ENCODE measurements at regions not wholly inside any gene's neighbourhood (a gene's known extent, or its start where the extent isn't known, plus 50 kb on each side); places are given as distances from the start of the nearest gene placed in this dataset.
"Not testable (repeated sequence)": the region's sequence is repeated elsewhere in the genome, so short reads cannot be mapped to it uniquely, and the experiment has no call there.

GRCh38 chr13:87986639-87987250 lies 315.6 kb downstream of the SLITRK5 start:
- DNase-seq, result no peak

DNA sequence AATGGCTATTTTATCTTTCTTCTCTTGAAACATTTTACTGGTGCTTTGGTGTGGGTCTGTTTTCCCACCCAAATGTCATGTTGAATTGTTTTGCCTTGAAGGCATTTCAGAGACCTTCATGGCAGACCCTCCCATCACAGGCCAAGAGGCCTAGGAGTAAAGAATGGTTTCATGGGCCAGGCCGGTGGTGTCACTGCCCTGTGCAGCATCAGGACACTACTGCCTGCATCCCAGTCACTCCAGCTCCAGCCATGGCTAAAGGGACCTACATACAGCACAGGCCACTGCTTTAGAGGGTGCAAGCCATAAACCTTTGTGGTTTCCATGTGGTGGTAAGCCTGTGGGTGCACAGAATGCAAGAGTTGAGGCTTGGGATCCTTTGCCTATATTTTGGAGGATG lies 326.9 kb downstream of the SLITRK5 start:
- DNase-seq, result no peak

DNA sequence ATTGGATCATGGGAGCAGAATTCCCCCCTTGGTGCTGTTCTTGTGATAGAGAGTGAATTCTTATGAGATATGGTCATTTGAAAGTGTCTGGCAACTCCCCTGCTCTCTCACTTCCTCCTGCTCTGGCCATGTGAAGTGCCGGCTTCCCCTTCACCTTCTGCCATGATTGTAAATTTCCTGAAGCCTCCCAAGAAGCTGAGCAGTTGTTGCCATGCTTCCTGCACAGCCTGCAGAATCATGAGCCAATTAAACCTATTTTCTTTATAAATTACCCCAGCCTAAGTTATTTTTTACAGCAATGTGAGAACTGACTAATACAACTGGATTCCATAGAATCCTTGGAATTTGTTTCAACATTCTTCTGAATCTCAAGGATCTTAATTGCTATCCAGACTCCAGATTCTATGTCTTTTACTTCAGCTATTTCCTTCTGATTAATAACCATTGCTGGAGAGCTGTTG lies 328.1 kb downstream of the SLITRK5 start:
- DNase-seq, result no peak

DNA sequence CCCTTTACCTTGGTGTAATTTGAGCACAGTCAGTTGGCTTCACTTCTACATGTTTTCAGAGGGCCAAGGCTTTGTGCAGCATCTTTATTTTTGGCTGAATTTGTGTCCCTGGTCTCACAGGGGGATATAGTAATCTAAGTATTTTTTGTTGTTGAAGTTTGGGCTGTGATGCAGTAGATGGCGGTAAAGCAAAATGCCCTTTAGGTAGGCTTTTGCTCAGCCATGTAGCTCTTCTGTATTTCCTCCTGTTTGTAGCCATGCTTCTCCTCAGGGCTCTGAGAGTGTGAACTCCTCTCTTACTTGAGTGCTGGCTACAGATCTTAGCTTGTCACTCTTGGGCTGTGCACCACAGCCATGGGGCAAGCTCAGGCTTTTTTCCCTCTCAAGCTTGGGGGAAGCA lies 328.6 kb downstream of the SLITRK5 start:
- DNase-seq, result no peak

- no peak for DNase-seq
Measured at GRCh38 chr13:88000239-88000638, 329.1 kb downstream of the SLITRK5 start.

DNA sequence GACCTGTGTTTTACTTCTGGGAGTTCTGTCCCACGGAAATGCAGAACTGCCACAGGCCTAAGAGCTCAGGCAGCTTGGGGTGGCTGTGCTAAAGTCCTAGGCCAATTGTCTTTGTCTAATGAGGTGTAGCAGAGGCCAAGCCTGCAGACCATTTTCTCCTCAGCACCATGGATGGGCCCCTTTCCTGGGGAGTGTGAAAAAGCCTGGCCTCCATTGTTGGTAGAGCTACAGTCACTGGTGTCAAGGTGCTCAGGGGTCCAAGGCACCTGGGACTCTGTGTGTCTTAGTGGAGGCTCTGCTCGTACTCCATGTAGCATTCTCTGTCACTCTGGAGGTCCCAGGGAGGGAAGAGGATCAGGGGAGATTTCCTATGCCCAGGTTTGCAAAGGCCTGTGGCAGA lies 329.6 kb downstream of the SLITRK5 start:
- no peak for DNase-seq

DNA sequence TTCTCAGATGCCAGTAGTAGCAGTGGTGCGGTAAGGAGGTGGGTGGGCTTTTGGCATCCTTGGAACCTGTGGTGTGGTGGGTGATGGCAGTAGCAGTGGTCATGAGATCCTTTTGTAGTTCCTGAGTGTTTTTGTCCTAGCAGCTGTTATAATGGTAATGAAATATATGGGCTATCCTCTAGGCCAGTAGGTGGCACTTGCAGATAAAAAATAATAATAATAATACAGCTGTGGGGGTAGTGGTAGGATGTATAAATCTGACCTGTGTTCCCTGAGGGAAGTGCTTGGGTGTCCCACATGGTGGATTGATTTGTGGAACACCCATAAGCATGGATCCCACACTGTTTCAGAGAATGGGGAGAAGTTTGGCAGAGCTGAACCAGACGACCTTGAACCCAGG lies 334.0 kb downstream of the SLITRK5 start:
- DNase-seq, result no peak

DNA sequence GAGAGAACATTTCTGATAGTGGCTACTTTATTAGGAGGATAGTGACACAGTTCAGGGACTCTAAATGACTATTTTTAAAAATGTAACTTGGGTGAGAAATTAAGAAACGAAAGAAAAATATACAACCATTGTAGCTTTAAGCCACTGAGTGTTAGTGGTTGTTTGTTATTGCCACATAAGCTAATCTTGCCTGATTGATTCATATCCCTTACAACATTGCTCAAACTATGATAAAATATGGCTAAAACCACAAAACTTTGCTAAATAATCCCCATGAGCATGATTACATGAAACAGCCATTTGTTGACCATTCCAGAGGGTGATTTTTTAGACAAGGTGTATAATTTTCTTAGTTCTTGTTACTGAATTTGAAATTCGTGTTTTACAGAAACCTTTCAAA lies 343.4 kb downstream of the SLITRK5 start:
- no peak for DNase-seq

GRCh38 chr13:88022431-88023208 lies 351.4 kb downstream of the SLITRK5 start:
- no peak for DNase-seq

- DNase-seq, result no peak
Measured at GRCh38 chr13:88026241-88026640, 355.1 kb downstream of the SLITRK5 start.

DNA sequence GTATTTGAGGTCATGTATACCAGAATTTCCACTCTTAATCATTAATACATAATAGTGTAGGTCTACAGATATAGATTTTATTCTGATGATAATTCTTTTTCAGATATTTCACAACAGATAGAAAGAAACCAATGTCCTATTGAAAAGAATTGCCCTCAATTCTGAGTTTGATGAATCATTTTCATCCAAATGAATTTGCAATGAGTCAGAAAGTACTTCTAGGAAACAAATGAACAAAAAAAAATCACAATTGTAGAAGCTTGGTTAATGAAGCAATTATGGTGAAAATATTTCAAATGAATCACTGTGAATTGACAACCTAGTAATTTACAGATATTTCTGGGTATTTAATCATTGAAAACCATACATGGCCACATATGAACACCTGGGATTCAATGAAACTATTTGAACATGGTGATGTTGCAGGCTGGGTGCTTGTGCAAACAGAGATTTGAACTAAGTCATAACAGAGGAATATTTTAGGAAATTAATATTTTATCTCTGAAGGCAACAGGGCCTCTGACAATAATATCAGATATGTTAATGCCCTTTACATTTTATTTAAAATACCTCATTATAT lies 360.9 kb downstream of the SLITRK5 start:
- DNase-seq, result no peak

- not testable (repeated sequence) for DNase-seq
Measured at GRCh38 chr13:88036205-88036604, 365.0 kb downstream of the SLITRK5 start.

DNA sequence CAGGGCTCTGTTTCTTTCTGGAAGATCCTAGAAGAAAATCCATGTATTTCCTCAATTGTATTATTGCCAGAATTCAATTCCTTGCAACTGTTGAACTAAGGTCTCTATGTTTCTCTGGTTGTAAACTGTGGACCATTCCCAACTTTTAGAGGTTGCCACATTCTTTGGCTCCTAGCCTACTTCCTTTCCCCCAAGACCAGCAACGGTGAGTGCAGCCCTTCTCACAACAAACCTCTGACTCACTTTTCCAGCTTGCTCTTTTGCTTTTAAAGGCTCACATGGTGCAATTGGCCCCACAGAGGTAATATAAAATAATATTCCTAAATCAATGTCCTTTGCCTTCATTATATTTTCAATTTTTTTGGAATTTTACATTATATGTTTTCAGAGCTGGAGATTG lies 371.3 kb downstream of the SLITRK5 start:
- no peak for DNase-seq

GRCh38 chr13:88051746-88052482 lies 380.7 kb downstream of the SLITRK5 start:
- no peak for DNase-seq

GRCh38 chr13:88063741-88064140 lies 392.6 kb downstream of the SLITRK5 start:
- DNase-seq, result no peak

DNA sequence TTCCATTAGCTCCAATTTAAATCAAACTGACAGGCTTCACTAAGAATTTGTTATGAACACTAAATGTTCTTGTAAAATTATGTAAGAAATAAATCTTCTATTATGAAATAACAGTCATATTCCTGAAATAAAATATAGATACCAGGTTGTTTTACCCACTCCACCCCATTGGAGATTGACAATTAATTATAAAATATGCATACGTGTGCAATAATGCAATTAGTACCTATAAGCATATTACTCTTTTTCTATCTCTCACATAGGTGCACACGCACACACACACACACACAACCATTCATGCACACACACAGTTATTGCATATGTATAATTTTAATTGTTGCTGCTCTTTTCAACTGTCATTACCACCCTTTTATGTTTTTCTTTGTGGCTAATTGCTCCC lies 395.7 kb downstream of the SLITRK5 start:
- no peak for DNase-seq

DNA sequence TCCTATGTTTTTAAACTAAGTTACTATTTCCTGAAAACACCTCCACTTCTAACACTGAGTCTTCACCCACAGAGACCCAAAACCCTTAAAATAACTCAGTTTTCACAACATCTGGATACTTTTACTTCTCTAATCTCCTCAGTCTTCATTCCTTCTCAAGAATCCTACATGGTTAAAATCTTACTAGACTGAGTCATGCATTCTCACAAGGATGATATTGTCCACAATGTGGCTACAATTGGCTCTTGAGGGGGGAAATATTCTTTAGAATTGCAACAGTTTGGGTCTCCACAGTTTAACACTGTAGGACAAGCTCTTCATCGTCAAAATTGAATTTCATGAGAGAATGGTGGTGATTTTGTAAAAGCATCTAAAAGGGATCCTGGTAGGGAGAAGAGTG lies 397.1 kb downstream of the SLITRK5 start:
- DNase-seq, result no peak

- no peak for DNase-seq
Measured at GRCh38 chr13:88068975-88069374, 397.8 kb downstream of the SLITRK5 start.

- DNase-seq, result no peak
Measured at GRCh38 chr13:88071371-88071770, 400.2 kb downstream of the SLITRK5 start.

GRCh38 chr13:88074794-88075510 lies 403.8 kb downstream of the SLITRK5 start:
- no peak for DNase-seq

DNA sequence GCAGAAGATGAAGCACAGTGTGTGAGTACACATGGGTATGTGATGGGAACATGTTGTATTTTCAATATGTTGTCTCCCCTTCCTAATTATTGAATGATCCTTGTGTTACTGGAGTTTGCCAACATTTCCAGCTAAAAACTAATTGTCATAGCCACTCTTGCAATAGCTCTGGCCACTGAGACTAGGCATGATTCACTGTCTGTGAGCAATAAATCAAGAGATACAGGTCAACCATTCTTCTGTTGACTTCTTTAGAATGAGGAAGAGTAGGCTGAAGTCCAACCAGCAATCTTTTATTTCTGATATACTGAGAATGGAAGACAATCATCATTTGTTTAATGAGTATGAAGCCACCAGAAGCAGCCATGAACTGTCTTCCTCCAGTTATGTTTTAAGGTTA lies 413.9 kb downstream of the SLITRK5 start:
- DNase-seq, result no peak

DNA sequence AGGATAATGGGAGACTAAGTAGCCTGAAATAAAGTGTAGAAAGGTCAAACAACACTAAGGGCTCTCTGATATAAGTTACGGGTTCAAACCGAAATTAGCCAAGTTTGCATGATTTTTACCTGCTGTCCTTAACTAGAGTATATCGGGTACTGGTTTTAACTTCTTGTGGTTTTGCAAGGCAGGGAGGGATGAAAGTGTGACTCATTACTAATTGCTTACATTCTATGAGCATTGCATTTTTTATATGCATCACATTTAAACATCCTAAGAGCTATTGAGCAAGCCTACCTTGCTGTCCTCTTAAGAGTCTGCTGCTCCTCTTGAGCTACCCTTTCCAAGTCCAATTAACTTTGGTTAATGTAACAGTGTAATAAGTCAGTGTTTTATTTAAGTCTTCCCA lies 415.4 kb downstream of the SLITRK5 start:
- DNase-seq, result no peak

- DNase-seq, result no peak
Measured at GRCh38 chr13:88097541-88097940, 426.4 kb downstream of the SLITRK5 start.

All from CD4-positive, alpha-beta T cell treated with Interleukin-21 for 1 hour (primary cell).